HG03354 (cell line): ENCODE measurements at regions not wholly inside any gene's neighbourhood (a gene's known extent, or its start where the extent isn't known, plus 50 kb on each side); places are given as distances from the start of the nearest gene placed in this dataset.

Experiments
- ATAC-seq: cut with Tn5 transposase; IDR thresholded peaks from one replicate; pipeline ENCODE4 v1.9.1; 2021; ENCODE audit warnings: mild to moderate bottlenecking; ENCODE audit not compliant: unreplicated experiment, poor library complexity, severe bottlenecking

DNA sequence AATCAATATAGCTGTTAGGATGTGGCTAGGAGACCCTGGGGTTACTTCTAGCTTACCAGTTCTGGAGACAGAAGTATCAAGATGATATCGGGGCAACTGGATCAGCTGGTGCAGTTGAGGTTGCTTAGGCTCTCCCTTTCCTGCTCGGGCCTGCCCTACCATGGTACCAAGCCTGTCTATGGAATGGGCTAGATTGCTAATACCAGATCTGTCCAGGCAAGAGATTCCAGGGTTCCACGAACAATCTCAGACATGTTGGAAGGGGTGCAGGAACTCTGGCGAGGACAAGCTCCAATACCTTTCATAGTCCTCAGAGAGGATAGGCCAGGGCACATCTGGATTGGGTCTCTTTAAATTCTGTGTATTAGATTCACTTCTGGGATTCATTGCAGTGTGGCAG is 53.8 kb downstream of the ADM start:
- ATAC-seq = no peak

DNA sequence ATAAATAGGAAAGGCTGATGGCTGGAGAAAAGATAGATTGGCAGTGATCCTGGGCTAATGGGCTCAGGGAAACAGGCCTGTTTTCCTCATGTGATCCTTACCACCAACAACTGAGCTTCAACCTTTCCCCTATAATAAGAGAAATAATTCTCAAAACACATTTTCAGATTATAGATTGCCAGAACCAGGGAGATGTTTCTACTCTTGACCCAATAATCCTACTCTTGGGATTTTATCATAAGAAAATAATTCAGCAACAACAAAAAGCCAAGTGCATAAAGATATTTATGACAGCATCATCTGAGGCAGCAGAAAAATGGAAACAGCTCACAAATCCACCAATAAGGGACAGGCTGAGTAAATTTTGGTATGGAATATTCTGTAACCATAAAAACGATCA is 54.3 kb downstream of the ADM start:
- ATAC-seq = no peak

DNA sequence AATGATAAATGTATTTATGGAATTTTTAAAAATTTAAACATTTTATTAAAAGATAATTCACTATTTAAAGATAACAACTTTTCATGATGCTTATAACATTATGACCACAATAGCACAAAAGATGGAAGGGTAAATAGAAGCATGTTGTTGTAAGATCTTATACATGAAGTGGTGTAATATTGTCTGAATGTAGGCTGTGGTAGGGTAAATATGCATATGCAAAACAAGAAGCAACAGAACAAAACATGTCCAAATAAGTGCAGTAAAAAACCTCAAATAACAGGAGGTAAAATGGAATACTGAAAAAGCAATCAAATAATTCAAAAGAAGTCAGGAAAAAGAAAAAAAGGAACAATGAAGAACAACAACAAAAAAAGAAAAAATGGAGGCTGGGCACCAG is 56.0 kb downstream of the ADM start:
- no peak for ATAC-seq

DNA sequence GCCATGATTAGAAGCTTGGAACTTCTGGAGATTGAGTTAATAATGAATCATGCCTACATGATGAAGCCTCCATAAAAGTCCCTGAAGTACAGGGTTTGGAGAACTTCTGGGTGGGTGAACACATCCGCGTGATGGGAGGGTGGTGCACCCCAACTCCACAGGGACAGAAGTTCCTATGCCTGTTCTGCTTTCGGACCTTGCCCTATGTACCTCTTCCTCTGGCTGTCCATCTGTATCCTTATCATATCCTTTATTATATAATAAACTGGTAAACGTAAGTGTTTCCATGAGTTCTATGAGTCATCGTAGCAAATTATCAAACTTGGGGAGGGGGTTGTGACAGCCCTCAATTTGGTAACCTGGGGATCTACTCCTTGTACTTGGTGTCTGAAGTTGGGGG is 60.2 kb downstream of the ADM start:
- ATAC-seq = no peak

DNA sequence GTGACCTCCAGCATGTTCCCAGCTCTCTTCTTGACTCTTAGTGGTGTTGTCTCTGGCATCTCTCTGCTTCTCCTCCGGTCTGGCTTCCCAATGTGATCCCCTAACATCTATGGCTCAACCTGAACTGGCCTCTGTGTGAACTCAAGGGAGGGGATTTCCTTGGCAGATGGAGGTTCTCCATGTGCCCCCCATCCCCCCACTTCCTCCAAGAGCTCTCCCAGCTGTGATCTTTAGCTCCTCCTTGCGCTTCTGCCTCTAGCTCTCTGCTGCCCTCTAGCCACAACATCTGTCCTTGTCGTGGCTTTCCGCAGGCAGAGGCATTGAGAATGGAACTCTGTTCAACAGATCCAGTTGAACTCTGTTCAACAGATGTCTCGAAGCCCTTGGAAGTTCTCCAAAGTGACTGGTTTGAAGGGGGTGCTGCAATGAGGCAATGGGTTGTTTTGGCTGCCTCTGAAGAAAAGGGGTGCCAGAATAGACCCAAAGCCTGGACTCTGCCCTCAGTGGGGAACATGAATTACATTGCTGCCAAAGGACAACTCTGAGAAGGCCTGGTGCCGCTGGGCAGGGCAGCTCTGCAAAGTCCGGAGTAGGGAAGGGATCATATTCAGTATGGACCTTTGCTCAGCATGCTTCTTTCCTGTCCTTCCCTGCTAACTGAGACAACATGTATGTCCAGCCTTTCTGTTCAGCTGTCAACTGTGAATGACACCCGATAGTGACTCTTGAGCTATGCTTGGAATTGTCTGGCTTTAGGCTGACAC is 61.9 kb downstream of the ADM start:
- ATAC-seq = peak; percentile 93

DNA sequence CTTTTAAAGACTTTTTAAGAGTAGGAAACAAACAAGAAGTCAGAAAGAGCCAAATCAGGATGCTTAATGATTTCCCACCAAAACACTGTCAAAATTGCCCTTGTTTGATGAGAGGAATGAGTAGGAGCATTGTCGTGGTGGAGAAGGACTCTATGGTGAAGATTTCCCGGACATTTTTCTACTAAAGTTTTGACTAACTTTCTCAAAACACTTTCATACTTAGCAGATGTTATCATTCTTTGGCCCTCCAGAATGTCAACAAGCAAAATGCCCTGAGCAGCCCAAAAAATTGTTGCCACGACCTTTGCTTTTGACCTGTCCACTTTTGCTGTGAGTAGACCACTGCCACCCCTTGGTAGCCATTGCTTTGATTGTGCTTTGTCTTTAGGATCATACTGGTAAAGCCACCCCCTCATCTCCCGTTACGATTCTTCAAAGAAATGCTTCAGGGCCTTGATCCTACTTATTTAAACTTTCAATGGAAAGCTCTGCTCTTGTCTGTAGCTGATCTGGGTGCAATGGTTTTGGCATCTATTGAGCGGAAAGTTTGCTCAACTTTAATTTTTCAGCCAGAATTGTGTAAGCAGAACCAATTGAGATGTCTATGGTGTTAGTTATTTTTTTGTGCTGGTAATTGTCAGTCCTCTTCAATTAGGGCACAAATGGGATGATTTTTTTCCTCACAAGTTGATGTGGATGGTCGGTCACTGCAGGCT is 67.2 kb downstream of the ADM start:
- ATAC-seq = no peak

DNA sequence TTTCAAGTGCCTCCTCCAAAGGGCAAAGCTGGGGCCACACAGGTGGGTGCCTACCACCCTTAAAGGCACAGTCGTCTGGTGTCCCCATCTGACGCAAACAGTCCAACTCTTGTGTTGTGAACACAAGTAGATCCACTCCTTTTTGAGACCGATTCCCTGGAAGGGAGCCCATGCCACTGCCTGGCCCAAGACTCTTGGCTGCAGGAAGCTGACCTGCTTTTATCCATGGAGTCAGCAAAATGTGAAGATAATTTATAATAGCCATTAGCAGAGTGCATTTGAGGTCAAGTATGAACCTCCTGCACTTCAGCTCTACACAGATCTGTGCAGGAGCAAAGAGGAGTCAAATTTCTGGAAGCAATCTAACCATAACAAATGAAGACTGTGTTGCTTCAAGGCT is 68.5 kb downstream of the ADM start:
- ATAC-seq = no peak

DNA sequence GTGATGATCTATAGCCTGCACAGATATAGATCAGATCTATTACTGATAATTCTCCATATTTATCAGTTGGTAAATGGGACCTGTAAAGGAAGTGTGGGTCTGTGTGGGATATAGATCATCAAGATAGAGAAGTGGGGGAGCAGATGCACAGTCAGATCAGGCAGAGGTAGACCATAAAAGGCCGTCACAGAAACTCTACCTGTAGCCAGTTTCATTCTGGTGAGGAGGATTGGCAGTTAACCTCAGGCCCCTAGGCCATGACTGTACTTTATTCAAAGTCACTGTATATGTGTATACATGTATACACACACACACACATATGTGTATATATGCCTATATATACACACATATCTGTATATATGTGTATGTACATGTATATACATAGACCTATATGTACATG is 69.1 kb downstream of the ADM start:
- ATAC-seq = no peak

DNA sequence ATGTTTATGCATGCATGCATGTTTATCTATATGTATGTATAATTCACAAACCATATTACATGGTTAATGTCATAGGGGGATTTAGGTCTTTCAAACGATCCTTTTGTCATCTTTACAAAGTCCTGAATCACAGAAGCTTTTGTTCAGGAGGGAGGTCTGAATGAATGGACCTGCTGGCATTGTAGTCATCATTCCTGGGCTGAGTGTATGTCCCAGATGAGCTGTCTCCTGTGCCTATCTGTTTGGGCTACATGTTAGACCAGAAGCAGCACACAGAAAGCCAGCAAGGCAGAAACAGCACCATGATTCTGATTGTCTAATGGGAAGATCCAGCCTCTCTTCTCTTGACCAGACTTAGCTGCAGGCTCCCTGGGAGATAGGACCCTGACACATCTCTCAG is 69.5 kb downstream of the ADM start:
- no peak for ATAC-seq

DNA sequence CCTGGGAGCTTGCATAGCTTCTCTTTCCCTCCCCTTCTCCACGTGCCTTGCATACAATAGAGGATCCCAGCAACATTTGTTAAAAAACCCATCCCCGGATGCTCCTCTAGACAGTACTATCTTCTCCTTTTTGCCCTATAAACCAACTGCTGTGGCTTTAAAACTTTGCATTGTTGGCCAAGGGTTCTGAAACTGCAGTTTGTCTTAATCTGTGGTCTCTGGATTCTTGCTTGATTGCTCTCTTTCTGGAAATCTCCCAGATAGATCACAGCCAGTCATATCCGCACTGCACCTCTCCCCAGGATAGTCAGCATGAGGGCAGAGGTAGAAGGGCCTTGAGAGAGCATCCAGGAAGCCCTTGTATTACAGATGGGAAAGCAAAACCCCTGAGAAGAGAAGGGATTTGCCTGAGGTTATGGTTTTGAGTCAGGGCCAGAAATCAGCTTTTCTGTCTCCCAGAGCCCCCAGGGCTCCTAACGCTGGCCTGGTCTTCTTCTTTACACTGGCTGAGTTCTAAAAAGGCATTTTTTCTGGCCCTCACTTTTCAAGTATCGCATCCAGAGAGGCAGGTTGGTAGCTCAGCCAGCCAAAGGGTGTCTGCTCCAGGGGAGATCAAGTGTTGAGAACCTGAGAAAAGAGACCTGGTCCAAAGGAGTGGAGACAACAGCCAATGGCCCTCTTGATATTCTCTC is 70.6 kb downstream of the ADM start:
- ATAC-seq = no peak

DNA sequence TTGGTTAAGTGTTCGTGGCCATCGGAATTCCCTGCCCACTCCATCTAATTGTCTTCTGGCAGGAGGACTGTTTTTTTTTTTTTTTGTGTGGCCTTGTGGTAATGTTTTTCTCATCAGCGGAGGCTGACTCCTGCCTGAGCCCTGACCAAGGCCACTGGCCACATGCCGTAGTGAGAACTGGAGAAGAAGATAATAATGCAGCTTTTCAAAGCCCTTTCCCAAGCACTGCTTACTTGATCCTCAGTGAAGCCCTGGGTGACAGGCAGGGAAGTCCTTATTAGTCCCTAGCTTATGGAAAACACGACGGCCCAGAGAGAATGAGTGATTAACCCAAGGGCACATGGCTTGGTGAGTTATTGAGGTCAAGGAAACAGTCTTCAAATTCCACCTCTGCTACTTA is 71.2 kb downstream of the ADM start:
- no peak for ATAC-seq

DNA sequence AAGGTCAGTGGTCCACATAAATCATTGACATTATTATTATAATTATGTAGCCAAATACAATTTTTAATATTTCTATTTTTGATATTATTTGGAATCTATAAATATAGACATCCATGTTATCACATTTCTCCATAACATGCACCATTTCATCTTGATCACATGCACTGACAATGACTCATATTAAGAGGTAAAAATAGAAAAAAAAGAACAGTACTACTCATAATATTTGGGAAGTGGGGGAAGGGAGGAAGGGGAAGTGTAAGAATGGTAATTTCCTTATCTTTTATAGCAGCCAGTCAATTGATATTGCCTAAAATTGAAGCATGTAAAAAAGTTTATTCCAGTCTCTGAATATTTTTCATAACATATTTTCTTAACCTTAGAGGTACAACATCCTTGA is 72.3 kb downstream of the ADM start:
- no peak for ATAC-seq

DNA sequence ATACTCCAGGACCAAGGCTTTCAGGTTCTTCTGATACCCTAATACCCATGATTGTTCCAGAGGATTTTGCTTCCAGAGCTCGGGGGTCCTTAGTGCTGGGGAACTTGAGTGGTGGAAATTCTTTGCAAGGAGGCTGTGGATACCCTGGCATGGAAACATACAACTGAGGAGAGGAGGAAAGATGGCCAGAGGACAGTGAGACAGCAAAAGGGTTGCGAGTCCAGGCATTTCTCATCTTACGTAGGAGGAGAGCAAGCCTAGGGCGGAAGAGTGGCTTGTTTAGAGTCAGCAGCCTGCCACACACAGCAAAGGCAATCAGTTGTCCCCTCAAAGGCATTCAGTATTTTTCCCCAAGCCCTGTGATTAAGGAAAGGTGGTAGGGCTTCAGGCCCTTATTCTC is 73.5 kb downstream of the ADM start:
- no peak for ATAC-seq

DNA sequence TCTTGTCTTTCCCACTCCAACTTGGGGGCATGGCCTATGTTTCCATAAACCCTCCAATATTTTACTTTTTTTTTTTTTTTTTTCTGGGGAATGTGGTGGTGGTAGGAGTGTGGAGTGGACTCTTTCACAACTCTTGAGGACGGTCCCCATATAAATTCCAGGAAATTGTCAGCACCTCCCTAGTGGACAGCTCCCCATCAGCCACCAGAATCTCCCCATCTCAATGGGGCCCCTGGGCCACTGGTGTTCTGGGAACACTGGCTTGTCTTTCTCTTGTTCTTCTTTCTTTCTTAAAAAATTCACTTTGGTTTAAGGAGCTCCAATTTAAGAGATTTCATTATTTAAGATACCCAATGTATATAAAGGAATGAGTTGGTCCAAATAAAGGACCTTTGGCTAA is 74.1 kb downstream of the ADM start:
- ATAC-seq = no peak

DNA sequence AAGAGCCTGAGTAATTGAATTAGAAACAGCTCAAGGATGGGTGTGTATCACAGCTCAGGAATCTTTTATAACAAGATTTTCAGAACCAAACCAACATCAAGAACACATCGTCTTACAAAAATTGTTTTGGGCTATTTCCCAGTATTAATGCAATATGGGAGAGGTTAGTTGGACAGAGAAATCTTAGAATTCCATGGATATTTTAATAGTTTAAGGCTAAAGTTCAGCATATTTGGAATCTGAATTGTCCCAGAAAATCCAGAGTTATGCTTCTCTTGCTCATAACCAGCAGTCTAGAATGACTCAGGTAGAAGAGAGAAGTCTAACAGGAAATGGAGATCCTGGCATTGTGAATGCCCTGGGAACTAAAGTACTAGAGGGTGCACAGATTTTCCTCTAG is 74.6 kb downstream of the ADM start:
- ATAC-seq = no peak

DNA sequence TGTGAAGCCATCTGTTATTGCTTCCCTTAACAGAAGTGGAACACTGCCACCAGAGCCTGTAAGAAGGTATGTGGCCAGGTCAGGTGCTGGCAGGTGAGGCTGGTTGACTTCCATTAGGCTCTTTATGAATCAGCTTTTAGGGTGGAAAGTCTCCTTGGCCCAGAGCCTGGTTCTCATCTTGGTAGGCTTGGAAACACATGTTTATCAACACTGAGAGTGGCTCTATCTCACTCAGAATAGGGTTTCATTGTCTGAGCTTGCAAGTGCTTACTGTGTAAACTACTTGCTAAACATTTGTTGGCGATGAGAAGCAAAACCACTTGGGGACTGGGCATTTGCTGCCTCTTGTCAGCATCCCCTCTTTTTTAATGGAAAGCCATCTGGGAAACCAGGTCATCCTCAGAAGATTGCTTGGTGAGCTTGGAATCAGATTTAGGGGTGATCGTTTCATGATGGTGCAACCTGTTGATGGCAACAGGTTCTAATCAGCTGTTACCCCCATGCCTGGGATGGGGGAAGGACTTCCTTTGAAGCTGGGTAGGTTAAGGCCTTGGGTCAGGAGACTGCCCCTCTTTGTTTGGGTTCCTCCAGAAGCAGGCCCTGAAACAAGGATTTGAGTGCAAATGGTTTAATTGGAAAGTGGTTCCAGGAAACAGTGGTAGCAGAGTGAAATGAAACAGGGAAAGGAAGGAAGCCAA is 75.0 kb upstream of the AMPD3 start:
- ATAC-seq = no peak

DNA sequence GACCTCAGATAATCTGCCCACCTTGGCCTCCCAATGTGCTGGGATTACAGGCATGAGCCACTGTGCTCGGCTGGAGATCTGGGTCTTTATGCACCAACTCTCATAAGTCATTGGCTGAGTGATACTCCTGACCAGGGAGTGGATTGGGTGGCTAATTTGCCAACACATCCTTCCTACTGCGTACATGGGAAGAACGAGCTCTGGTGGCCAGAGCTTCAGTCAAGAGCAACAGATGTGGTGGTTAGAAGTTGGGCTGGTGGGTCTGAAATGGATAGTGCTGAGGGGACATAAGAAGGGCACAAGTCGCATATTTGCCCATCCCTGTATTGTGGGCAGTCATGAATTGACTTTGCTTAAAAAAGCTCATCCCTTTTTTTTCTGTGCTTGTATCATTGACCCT is 74.1 kb upstream of the AMPD3 start:
- ATAC-seq = no peak

DNA sequence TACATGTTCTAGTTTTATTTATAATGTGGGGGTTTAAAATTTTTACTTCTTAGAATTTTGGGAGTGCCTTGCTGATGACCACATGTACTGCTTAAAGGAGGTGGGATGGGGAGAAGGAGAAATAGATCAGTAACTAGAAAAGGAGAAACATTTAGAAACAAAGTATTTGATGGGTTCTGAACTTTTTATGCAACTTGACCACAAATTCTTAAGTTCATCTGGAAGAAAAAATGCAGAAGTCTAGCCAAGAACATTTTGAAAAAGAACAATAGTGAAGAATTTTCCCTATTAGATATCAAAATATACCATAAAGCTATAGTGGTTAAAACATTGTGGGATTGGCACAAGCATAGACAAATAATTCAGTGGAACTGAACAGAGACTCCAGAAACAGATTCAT is 73.3 kb upstream of the AMPD3 start:
- no peak for ATAC-seq

DNA sequence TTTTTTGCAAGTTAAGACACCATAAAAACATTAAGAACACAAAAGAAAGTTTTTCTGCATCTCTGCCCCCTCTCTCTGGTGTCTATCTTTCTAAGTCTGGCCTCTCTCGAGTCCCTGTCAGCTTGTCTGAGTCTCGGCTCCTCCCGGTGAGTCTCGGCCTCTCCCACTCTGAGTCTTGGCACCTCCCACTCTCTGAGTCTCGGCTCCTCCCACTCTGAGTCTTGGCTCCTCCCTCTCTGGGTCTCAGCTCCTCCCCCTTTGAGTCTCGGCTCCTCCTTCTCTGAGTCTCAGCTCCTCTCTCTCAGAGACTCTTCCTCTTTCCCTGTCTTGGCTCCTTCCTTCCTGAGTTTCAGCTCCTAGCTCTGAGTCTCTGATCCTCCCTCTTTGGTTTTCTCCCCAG is 72.5 kb upstream of the AMPD3 start:
- no peak for ATAC-seq

DNA sequence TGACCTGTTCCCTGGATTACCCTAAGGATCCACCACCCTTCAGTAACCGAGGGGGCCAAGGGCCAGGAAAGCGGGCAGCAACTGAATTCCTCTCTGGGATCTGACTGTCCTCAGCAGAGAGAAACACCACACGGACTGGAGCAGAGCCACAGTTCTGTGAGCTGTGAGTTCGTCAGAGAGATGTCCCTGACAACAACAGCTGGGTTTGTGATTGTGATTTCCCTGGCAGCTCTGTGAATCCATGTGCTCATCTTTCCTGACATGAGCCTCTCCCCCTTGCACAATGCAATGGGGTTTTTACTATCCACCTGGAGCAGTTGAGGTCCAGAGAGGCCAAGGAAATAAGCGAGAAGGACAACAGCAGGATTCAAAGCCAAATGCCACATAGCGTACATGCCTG is 69.4 kb upstream of the AMPD3 start:
- ATAC-seq = no peak

DNA sequence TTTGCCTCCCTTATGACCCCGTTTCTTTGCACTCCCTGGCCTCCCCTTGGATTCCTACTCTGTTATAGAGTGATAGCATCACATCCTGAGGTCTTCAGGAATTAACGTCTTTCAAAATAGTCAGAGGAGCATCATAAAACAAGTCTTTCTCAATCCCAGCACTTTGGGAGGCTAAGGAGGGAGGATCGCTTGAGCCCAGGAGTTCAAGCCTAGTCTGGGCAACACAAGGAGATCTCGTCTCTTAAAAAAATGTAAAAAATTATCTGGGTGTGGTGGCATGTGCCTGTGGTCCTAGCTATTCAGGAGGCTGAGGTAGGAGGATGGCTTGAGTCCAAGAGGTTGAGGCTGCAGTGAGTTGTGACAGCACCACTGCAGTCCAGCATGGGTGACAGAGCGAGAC is 68.7 kb upstream of the AMPD3 start:
- no peak for ATAC-seq
